ENCODE measurements at regions not wholly inside any gene's neighbourhood (a gene's known extent, or its start where the extent isn't known, plus 50 kb on each side); places are given as distances from the start of the nearest gene placed in this dataset.

DNA sequence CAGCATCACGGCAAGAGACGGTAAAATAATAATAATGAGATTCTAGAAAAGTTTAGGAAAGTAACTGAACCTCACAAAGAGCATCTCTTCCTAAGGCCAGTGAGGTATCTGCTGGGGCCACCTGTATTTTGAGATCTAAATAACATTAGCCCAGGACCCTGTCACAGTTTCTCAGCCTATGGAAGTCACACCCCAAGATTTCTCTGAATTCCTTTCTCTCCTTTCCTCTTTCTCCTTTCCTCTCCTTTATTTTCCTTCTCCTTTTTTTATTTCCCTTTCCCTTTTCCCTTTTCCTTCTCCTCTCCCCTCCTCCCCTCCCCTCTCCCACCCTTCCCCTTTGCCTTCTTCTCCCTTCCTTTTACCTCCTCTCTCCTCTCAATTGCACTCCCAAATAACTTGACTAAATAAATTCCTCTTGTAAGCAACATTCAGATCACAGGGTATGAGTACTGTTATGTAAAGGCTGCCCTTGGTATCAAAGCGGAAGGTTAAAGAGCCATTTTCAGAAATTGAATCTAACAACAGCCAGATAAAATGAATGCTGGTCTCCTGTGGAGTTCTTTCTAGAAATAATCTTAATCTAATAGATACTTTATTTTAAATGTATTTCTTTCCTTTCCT lies 506.2 kb downstream of the EPM2A start:
- DNase-seq = no peak

- DNase-seq = no peak
Measured at GRCh38 chr6:145233955-145234354, 501.4 kb downstream of the EPM2A start.

DNA sequence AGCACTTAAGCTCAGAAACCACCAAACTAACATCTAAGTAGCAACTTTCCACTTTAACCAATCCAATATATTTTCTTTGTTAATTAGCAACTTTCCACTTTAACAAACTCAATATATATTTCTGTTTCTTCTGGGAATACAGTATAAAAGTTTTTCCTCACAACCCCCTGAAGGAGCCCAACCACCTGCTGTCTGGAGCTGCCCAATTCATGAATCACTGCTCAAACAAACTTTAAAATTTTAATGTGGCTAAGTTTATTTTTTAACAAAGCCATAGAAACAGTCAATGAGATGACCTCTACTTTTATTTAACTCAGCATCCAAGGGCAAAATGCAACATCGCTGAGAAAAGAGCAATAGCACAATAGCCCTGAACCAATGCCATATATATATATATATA lies 500.1 kb downstream of the EPM2A start:
- no peak for DNase-seq

- no peak for DNase-seq
Measured at GRCh38 chr6:145238787-145239186, 496.5 kb downstream of the EPM2A start.

DNA sequence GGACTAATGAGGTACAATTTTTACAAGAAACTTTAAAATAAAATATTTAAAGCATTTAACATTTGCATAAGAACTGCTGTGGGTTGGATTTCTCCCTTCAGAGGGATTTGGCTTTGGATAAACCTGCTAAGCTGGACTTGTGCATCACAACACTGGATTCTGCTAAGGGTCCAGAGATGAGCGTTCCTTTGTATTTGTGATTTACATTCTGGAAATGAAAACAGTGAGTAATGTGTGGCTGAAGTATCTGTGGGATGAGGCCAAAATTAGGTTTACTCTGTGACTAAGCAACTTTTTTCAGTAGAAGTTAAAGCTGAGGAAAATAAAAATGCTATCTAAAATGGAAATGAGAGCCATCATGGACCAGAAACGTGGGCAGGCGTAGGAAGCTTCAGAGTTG lies 494.3 kb downstream of the EPM2A start:
- no peak for DNase-seq

DNA sequence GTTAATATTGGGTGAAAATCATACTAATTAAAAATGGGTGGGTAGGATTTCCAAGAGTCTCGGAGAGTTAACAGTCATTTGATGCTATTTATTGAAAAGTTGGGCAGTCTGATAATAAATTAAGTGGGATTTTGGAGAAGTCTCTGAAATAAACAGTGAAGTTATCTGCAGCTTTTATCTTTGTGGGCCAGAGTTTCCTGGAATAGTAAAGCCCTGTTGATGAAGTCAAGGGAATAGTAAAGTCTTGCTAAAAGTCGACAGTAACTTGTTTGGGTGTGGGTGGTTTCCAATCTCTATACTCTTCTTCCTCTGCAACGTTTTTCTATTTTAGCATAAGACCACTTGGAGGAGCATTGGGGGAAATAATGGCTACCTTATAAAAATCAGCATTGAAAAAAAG lies 493.6 kb downstream of the EPM2A start:
- DNase-seq = no peak

GRCh38 chr6:145244349-145245100 lies 490.8 kb downstream of the EPM2A start:
- DNase-seq = no peak

DNA sequence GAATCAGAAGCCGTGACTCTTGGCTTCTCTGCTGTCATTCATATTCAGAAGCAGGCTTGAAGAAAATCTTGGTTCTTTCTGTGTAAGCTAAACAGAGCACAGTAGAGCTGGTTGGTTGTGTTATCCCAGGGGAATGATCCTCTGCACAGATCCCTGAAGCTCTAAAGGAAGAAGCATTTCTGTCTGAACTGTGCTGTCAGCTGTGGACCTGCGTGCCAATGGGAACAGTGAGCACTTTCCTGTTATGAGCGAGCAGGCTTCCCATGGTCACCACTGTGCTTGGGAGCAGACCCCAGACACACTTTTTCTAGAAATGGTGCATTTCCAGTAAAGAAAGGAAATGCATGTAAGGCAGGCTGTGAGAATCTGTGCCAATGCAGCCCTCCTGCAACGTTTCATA lies 490.2 kb downstream of the EPM2A start:
- no peak for DNase-seq

DNA sequence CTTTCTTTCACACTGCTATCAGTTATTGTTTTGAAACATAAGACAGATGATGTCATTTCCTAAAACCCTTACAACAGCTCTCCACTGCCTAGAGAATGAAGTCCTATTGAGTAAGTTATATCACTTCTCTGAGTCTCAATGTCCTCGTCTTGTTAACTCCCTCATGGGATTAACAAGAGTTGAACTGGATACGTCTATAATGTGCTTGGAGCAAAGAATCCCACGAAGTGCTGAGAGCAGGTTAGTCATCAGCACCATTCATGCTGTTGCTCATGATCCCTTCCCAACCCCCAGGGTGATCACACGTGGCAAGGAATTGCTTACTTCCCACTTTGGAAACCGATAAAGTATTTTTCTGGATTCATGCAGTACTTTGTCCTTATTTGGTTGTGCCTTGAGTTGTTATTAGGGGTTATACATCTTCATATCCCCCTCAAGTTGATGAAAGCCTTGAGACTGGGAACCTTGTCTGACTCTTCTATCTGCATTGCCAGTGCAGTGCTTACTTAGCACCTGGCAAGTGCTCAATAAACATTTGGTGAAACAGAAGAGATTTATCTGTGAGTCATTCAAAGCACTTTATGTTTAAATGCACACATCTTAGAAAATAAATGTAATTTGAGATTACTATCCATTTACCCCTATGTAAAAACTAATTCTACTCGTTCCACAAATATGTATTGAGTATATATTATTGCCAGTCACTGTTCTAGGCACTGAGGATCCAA lies 487.5 kb downstream of the EPM2A start:
- DNase-seq = no peak

- no peak for DNase-seq
Measured at GRCh38 chr6:145250436-145250835, 484.9 kb downstream of the EPM2A start.

GRCh38 chr6:145252737-145253136 lies 482.6 kb downstream of the EPM2A start:
- no peak for DNase-seq

DNA sequence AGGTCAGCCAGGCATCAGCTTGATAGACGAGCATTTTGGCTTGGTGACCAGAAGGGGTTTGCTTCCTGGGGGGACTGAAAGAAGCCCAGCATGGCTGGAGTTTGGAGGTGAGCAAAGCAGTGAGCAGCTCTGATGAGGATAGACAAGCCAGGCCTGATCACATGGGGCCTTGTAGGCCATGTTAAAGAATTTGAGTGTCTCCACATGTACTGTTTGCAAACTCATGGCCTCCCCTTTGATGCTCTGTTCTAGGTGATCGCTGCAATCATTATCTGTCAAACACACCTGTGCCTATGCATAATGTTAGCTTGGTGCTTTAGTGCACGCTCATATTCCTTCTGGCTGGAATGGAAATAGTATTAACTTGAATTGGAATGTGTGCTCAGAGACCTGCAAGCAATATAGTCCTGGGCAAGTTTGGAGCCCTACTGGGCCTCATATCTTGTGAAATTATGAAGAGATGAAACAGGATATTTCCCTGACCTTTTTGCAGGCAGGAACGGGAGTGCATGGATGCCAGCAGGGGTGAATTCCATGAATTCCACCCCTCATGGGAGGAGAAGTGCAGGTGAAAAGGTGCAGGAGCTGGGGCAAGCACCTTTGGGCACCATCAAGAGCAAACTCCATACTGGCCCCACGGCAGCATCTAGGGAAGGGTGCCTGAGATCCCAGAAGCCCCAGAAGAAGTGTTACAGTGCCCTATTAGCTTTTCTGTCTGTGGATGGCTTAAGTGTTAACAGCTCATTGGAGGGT lies 480.5 kb downstream of the EPM2A start:
- DNase-seq = no peak

- no peak for DNase-seq
Measured at GRCh38 chr6:145257704-145258103, 477.6 kb downstream of the EPM2A start.

DNA sequence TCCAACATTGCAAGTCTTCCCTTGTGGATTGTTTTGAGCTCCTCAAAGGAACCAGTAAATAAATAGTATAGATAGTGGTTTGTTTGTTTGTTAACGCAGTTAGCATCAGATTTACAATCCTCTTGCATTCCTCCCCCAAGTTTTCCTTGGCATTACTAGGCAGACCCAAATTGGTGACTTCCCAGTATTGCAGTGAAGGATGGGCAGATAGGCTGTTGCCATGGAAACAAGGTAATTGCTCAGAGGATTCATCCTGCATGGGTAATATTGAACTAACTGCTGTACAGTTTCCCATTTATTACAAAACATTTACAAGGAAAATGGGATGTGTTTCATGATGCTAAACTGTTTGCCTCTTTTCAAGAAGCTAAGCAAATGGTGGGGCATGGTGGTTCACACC lies 477.2 kb downstream of the EPM2A start:
- DNase-seq = no peak

- DNase-seq = no peak
Measured at GRCh38 chr6:145260484-145261175, 474.7 kb downstream of the EPM2A start.

GRCh38 chr6:145261758-145262157 lies 473.6 kb downstream of the EPM2A start:
- no peak for DNase-seq

DNA sequence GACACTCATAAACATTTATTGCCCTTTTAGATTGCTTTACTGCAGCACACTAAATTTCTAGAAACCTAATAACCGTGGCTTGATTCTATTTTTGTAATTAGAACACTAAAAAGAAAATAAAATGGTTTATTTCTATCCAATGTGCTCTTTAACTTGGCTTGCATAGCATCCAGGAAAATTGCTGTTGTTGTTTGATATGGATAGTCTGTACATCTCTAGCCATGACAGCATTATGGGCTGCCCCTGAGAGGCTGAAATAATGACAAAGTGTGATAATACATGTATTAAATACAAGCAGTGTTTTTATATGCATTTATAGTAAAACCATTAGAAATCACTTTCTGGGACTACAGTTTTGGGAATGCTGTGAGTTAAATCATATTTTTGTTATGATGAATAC lies 472.5 kb downstream of the EPM2A start:
- DNase-seq = no peak

DNA sequence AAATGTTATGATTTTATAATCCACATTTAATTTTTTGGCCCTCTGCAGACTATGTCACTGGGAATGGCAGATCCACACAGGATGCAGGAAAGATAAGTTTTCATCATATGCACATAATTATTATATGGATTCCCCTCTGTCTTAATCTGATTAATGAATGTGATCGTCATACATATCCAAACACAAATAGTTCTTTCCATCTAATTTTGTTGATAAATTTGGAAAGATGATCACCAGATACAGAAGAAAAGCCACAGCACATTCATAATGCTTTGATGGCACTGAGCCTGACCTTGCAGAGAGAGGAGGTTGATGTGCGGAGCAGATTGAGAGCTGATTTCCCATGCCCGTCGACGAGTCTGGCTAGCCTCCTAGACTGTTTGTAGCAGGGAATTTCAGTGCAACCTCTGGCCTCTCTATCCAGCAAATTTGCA lies 471.5 kb downstream of the EPM2A start:
- DNase-seq = no peak

DNA sequence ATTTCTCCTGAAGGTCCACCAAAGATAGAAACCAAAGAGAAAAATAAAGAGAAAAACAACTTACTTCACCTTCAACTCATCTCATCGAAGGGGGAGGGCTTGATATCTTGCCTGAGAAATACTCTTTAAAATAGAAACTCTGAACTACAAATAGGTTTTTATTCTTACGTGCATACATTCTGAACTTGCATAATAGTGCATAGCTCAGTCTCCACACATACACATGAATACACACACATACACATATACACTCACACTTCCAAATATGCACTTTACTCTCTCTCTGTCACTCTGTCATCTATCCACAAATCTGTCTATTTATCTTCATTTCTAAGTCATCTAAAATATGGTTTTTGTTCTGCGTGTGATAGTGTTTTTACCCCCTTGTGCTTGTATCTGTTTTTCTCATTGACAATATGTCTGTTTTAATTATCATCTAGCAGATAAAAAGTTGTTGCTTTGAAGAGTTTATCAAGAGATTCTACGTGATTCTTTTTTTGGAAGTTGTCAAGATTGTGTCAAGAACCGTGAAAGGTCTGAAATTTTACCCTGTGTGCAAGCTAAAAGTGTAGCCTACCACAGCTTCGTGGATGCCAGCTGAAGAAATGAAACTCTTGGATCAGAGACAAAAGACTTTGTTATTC lies 468.8 kb downstream of the EPM2A start:
- no peak for DNase-seq

DNA sequence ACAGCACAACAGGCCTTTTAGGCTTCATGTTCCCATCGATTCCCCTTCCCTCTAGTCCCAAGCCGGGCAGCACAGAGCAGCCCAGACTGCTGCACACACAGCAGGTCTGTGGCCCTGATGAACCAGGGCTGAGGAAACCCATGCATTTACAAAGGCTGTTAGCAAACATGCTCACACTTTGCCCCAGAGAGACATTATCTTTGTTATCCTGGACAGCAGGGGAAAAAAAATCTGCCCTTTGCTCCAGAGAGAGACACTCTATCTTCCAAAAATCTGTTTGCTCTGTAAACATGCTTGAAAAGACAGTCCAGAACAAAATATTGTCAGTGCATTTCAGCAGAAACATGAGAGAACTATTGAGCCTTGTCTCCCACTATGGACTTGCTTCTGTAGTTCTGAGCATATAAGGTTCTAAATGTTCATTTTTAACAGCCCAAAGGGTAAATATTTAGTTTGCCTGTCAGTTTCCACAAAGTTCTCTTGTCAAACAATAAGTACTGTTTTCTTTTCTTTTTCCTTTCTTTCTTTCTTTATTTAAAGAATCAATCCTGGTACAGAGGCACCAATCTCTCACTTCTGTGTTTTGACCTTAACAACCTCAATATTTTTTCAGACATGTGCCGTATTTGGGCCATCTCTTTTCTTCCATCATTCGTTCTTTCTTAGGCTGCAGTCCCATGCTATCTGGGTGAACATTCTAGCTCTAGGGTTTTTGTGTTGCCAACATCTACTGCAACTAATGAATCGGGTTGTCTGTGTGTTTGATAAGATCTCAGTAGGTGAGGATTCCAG lies 468.0 kb downstream of the EPM2A start:
- no peak for DNase-seq

GRCh38 chr6:145270464-145270863 lies 464.9 kb downstream of the EPM2A start:
- no peak for DNase-seq
